Smooth muscle cell (in vitro differentiated cells): ENCODE measurements at regions not wholly inside any gene's neighbourhood (a gene's known extent, or its start where the extent isn't known, plus 50 kb on each side); places are given as distances from the start of the nearest gene placed in this dataset.

ENCODE experiments used
- DNase-seq: peaks from one replicate; lab custom pipeline; 2025; ENCODE audit not compliant: unreplicated experiment; lab: John Stamatoyannopoulos, UW
- H2AFZ ChIP-seq: fragments of 200-600 bp; sonication (generic); 2 replicates; pipeline ENCODE4 v1.6.0; 2016; ENCODE audit warnings: antibody characterized with exemption, low read depth, mild to moderate bottlenecking
- H3F3A ChIP-seq: fragments of 200-600 bp; sonication (generic); 2 replicates; pipeline ENCODE4 v1.6.0; 2017; ENCODE audit warnings: antibody characterized with exemption, low read depth
- H3K27ac ChIP-seq: fragments of 200-600 bp; sonication (generic); 2 replicates; pipeline ENCODE4 v1.5.1; 2016; ENCODE audit warnings: low read depth, mild to moderate bottlenecking
- H3K27me3 ChIP-seq: fragments of 200-600 bp; sonication (generic); 2 replicates; pipeline ENCODE4 v1.6.1; 2016; ENCODE audit warnings: low read depth, mild to moderate bottlenecking
- H3K36me3 ChIP-seq: fragments of 200-600 bp; sonication (generic); 2 replicates; pipeline ENCODE4 v1.5.1; 2016; ENCODE audit warnings: low read depth
- H3K4me1 ChIP-seq: fragments of 200-600 bp; sonication (generic); 2 replicates; pipeline ENCODE4 v1.5.1; 2016; ENCODE audit warnings: low read depth
- H3K4me2 ChIP-seq: fragments of 200-600 bp; sonication (generic); 2 replicates; pipeline ENCODE4 v1.6.0; 2016; ENCODE audit warnings: mild to moderate bottlenecking
- H3K4me3 ChIP-seq: fragments of 200-600 bp; sonication (generic); 2 replicates; pipeline ENCODE4 v1.5.1; 2016; ENCODE audit warnings: mild to moderate bottlenecking
- H3K79me2 ChIP-seq: fragments of 200-600 bp; sonication (generic); 2 replicates; pipeline ENCODE4 v1.6.0; 2016; ENCODE audit warnings: low read depth, mild to moderate bottlenecking
- H3K9ac ChIP-seq: fragments of 200-600 bp; sonication (generic); 2 replicates; pipeline ENCODE4 v1.6.0; 2016; ENCODE audit warnings: low read depth
- H3K9me3 ChIP-seq: fragments of 200-600 bp; sonication (generic); replicated peaks from 2 replicates; pipeline ENCODE4 v1.5.1; 2016; ENCODE audit warnings: low read depth
- H4K20me1 ChIP-seq: fragments of 200-600 bp; sonication (generic); 2 replicates; pipeline ENCODE4 v1.6.0; 2016; ENCODE audit warnings: low read depth
- WGBS: methylation state at CpG from one replicate; pipeline ENCODE4 v1.1.7; 2016; ENCODE audit warnings: low lambda C conversion rate; 5-methylcytosine and 5-hydroxymethylcytosine counted together
- TF ChIP-seq, protein P1 (sequence below): fragments of 200-600 bp; sonication (generic); IDR thresholded peaks from 2 replicates; pipeline ENCODE4 v1.5.1; 2017; ENCODE audit warnings: borderline replicate concordance, mild to moderate bottlenecking, antibody characterized with exemption; ENCODE audit not compliant: insufficient read depth, poor library complexity, severe bottlenecking

DNA sequence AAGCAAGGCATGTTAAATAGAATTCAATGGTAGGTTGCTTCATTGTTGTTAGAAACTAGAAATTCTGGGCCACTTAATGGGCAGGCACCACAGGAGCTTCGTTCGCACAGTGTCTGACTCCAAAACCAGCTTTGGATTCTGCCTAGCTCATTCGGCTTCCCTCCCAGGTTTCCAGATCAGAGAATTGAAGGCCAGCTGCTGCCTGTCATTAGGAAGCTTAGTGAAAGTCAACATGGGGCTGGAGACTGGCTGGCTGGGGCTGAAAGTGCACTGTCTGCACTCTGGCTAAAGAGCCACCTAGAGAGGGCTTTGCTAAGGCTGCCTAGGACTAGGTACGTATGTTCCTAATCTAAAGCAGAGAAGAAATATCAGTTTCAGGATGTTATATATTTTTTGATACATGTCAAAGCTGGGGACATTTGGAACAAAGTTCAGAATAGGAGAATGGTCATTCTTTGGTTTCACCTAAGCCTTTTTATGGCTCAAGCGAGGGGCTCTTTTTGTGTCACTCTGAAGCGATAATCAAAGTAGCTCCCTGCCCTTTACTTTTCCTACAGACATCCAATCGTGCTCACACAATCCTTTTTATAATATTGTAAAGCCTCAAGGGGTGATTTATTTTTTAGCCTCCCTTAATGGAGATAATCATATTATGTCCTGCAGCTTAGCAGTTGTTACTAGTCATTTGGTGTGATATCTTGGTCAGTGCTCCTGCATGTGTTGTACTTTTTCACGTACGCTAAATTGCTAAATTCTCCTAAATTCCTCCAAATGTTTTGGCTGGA, 238.5 kb upstream of the NAV3 start:
- 86% methylated on average over 9 of the region's 9 CpGs for WGBS
- H3K9me3 ChIP-seq = no peaks in the 10 kb centered on the region
- H3K79me2 ChIP-seq = no peaks in the 10 kb centered on the region
- no peak overlapping the region for H3K9ac ChIP-seq
- TF ChIP-seq, protein P1, sequence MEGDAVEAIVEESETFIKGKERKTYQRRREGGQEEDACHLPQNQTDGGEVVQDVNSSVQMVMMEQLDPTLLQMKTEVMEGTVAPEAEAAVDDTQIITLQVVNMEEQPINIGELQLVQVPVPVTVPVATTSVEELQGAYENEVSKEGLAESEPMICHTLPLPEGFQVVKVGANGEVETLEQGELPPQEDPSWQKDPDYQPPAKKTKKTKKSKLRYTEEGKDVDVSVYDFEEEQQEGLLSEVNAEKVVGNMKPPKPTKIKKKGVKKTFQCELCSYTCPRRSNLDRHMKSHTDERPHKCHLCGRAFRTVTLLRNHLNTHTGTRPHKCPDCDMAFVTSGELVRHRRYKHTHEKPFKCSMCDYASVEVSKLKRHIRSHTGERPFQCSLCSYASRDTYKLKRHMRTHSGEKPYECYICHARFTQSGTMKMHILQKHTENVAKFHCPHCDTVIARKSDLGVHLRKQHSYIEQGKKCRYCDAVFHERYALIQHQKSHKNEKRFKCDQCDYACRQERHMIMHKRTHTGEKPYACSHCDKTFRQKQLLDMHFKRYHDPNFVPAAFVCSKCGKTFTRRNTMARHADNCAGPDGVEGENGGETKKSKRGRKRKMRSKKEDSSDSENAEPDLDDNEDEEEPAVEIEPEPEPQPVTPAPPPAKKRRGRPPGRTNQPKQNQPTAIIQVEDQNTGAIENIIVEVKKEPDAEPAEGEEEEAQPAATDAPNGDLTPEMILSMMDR = no peak
- no peaks in the 10 kb centered on the region for H4K20me1 ChIP-seq
- no peak overlapping the region for H3K4me2 ChIP-seq
- no peak overlapping the region for H3K27ac ChIP-seq
- no peaks in the 10 kb centered on the region for H3K36me3 ChIP-seq
- no peak overlapping the region for H3K4me3 ChIP-seq
- peaks cover 14% of the 10 kb centered on the region for H3K4me1 ChIP-seq
- H3F3A ChIP-seq = no peaks in the 10 kb centered on the region
- H2AFZ ChIP-seq = no peak overlapping the region
- no peak for DNase-seq
- no peaks in the 10 kb centered on the region for H3K27me3 ChIP-seq

DNA sequence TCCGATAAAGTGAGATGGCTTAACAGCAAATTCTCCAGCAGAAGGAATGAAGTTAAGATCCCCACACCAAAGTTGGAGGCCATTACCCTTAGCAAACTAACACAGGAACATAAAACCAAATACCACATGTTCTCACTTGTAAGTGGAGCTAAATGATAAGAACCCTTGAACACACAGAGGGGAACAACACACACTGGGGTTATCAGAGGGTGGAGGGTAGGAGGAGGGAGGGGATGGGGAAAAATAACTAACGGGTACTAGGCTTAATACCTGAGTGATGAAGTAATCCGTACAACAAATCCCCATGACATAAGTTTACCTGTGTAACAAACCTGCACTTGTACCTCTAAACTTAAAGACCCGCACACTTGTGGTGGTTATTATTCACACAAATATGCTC, 240.4 kb upstream of the NAV3 start:
- Histone ChIP-seq H3K27ac (no peak overlapping the region), H3K9ac (no peak overlapping the region), H3K4me2 (no peak overlapping the region), H3K79me2 (no peaks in the 10 kb centered on the region), H3F3A (no peaks in the 10 kb centered on the region), H3K4me3 (no peak overlapping the region), H4K20me1 (no peaks in the 10 kb centered on the region), H3K36me3 (no peaks in the 10 kb centered on the region), H3K4me1 (peaks cover 14% of the 10 kb centered on the region), H2AFZ (no peak overlapping the region), H3K27me3 (no peaks in the 10 kb centered on the region), H3K9me3 (no peaks in the 10 kb centered on the region)
- no peak for DNase-seq
- 74% methylated on average over 4 of the region's 4 CpGs for WGBS
- TF ChIP-seq, protein P1 = no peak

DNA sequence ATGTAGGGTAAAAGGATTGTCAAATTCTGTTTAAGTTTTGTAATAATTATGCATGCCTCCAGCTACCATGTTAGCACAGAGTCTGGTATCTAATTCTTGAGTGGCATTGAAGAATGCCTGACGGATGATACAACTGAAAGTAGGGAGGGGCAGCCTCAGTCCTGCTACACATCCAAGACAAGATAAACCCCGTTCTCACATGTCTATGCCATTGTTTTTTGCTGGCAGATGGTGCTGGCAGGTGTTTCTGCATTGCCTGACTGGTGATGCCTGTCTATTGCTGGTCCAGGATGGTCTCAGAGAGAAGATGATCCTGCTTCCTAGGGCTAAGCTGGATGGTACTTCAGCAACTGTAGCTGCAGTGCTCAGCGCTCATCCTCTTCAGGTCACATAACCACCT, 245.8 kb upstream of the NAV3 start:
- TF ChIP-seq, protein P1 = no peak
- no peak for DNase-seq
- no peak overlapping the region for H3K4me3 ChIP-seq
- no peaks in the 10 kb centered on the region for H3K79me2 ChIP-seq
- no peak overlapping the region for H3K27ac ChIP-seq
- H3K36me3 ChIP-seq = no peaks in the 10 kb centered on the region
- H3K4me2 ChIP-seq = no peak overlapping the region
- H3K9ac ChIP-seq = no peak overlapping the region
- WGBS = 82% methylated on average over 3 of the region's 3 CpGs
- H3F3A ChIP-seq = no peaks in the 10 kb centered on the region
- no peaks in the 10 kb centered on the region for H3K9me3 ChIP-seq
- H4K20me1 ChIP-seq = no peaks in the 10 kb centered on the region
- H3K4me1 ChIP-seq = no peaks in the 10 kb centered on the region
- H2AFZ ChIP-seq = no peak overlapping the region
- H3K27me3 ChIP-seq = no peaks in the 10 kb centered on the region
